ENCODE measurements at regions not wholly inside any gene's neighbourhood (a gene's known extent, or its start where the extent isn't known, plus 50 kb on each side); places are given as distances from the start of the nearest gene placed in this dataset.

DNA sequence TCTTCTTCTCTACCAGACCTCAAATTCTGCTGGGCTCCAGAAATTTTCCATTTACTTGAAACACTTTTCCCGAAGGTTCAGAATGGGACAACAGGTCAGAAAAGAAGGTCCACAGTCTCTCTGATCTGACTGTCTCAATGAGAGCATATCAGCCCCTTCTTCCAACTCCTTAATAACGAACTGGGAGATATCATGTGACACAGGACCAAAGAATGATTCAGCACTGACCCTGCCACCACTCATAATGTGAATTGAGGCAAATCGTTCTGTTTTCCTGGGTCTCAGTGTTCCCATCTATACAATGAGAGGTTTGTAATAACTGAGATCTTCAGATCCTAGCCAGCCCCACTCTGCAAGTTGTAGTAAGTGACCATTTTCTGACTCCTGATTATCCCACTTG lies 500.5 kb downstream of the NTRK3 start:
- no peak for TF ChIP-seq EZH2 (IDR thresholded peaks at IDR 0.05; ENCODE audit: borderline replicate concordance, low read depth, low read length, severe bottlenecking)
- TF ChIP-seq, protein P1, sequence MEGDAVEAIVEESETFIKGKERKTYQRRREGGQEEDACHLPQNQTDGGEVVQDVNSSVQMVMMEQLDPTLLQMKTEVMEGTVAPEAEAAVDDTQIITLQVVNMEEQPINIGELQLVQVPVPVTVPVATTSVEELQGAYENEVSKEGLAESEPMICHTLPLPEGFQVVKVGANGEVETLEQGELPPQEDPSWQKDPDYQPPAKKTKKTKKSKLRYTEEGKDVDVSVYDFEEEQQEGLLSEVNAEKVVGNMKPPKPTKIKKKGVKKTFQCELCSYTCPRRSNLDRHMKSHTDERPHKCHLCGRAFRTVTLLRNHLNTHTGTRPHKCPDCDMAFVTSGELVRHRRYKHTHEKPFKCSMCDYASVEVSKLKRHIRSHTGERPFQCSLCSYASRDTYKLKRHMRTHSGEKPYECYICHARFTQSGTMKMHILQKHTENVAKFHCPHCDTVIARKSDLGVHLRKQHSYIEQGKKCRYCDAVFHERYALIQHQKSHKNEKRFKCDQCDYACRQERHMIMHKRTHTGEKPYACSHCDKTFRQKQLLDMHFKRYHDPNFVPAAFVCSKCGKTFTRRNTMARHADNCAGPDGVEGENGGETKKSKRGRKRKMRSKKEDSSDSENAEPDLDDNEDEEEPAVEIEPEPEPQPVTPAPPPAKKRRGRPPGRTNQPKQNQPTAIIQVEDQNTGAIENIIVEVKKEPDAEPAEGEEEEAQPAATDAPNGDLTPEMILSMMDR (IDR thresholded peaks at IDR 0.05; ENCODE audit: borderline replicate concordance, extremely low read depth, low read length, poor library complexity, severe bottlenecking), result no peak
- H3K27ac ChIP-seq (ENCODE audit: low read length), result no peak overlapping the region
- no peaks in the 10 kb centered on the region for H3K36me3 ChIP-seq (ENCODE audit: insufficient read depth, low read length)
- H2AFZ ChIP-seq (ENCODE audit: low read depth, low read length), result no peak overlapping the region
- no peaks in the 10 kb centered on the region for H4K20me1 ChIP-seq (ENCODE audit: insufficient read depth, low read length)
- no peaks in the 10 kb centered on the region for H3K4me1 ChIP-seq (ENCODE audit: insufficient read depth, low read length)
- no peak overlapping the region for H3K9ac ChIP-seq (ENCODE audit: low read depth, low read length)
- no peaks in the 10 kb centered on the region for H3K9me3 ChIP-seq (ENCODE audit: insufficient read depth, low read length, severe bottlenecking)
- DNase-seq (no peak), ATAC-seq (ENCODE audit: insufficient read depth, low read depth) (no peak)
- no peak overlapping the region for H3K4me2 ChIP-seq (ENCODE audit: insufficient read depth, low read length)
- no peaks in the 10 kb centered on the region for H3K27me3 ChIP-seq (ENCODE audit: insufficient read depth, low read length, poor library complexity)
- H3K4me3 ChIP-seq (ENCODE audit: low read depth in 1 of 2, low read length in 2 of 2), result no peak overlapping the region
- H3K79me2 ChIP-seq (ENCODE audit: insufficient read depth, low read length), result no peaks in the 10 kb centered on the region

DNA sequence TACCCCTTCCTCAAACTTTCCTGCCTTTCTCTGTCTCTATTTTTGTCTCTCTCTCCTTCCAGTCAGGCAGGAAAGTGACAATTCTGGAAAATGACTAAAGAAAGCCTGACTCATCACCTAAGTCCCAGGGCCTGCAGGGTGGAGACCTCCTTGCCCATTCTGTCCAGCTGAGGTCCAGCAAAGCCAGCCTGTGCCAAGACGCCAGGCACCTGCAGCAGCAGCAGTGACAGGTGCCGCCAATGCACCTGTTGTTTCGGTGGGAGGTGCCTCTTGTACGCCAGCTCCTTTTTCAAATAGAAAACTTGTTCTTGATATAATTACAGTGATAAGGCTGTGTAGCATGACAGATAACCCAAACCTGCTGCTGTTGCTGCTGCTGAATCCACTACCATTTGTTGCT lies 501.3 kb downstream of the NTRK3 start:
- no peaks in the 10 kb centered on the region for H3K9me3 ChIP-seq (ENCODE audit: insufficient read depth, low read length, severe bottlenecking)
- H3K27me3 ChIP-seq (ENCODE audit: insufficient read depth, low read length, poor library complexity), result no peaks in the 10 kb centered on the region
- TF ChIP-seq EZH2 (IDR thresholded peaks at IDR 0.05; ENCODE audit: borderline replicate concordance, low read depth, low read length, severe bottlenecking), result no peak
- TF ChIP-seq, protein P1 (IDR thresholded peaks at IDR 0.05; ENCODE audit: borderline replicate concordance, extremely low read depth, low read length, poor library complexity, severe bottlenecking), result no peak
- no peak overlapping the region for H3K4me3 ChIP-seq (ENCODE audit: low read depth in 1 of 2, low read length in 2 of 2)
- no peaks in the 10 kb centered on the region for H4K20me1 ChIP-seq (ENCODE audit: insufficient read depth, low read length)
- ATAC-seq (ENCODE audit: insufficient read depth, low read depth) (no peak), DNase-seq (no peak)
- no peaks in the 10 kb centered on the region for H3K36me3 ChIP-seq (ENCODE audit: insufficient read depth, low read length)
- H3K27ac ChIP-seq (ENCODE audit: low read length), result no peak overlapping the region
- H3K9ac ChIP-seq (ENCODE audit: low read depth, low read length), result no peak overlapping the region
- no peak overlapping the region for H2AFZ ChIP-seq (ENCODE audit: low read depth, low read length)
- no peaks in the 10 kb centered on the region for H3K79me2 ChIP-seq (ENCODE audit: insufficient read depth, low read length)
- no peak overlapping the region for H3K4me2 ChIP-seq (ENCODE audit: insufficient read depth, low read length)
- no peaks in the 10 kb centered on the region for H3K4me1 ChIP-seq (ENCODE audit: insufficient read depth, low read length)

DNA sequence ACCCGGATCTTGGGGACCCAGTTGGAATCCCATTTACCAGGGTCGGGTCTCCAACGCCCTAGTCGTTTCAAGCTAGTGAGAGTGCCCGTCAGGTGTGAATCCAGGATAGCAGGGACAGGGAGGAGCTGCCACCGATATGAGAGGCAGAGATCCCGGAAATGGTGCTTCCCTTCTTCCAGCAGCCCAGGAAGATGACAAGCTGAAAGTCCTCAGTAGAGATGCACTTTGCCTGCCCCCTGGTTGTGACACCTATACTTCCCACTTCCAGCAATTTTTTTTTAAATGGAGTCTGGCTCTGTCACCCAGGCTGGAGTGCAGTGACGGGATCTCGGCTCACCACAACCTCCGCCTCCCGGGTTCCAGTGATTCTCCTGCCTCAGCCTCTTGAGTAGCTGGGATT lies 503.0 kb downstream of the NTRK3 start:
- H2AFZ ChIP-seq (ENCODE audit: low read depth, low read length), result no peak overlapping the region
- H3K27ac ChIP-seq (ENCODE audit: low read length), result no peak overlapping the region
- H3K4me1 ChIP-seq (ENCODE audit: insufficient read depth, low read length), result no peaks in the 10 kb centered on the region
- no peaks in the 10 kb centered on the region for H3K27me3 ChIP-seq (ENCODE audit: insufficient read depth, low read length, poor library complexity)
- H3K36me3 ChIP-seq (ENCODE audit: insufficient read depth, low read length), result no peaks in the 10 kb centered on the region
- H3K9me3 ChIP-seq (ENCODE audit: insufficient read depth, low read length, severe bottlenecking), result no peaks in the 10 kb centered on the region
- TF ChIP-seq, protein P1 (IDR thresholded peaks at IDR 0.05; ENCODE audit: borderline replicate concordance, extremely low read depth, low read length, poor library complexity, severe bottlenecking), result no peak
- TF ChIP-seq EZH2 (IDR thresholded peaks at IDR 0.05; ENCODE audit: borderline replicate concordance, low read depth, low read length, severe bottlenecking), result no peak
- no peak overlapping the region for H3K9ac ChIP-seq (ENCODE audit: low read depth, low read length)
- no peak overlapping the region for H3K4me2 ChIP-seq (ENCODE audit: insufficient read depth, low read length)
- H3K4me3 ChIP-seq (ENCODE audit: low read depth in 1 of 2, low read length in 2 of 2), result no peak overlapping the region
- no peaks in the 10 kb centered on the region for H4K20me1 ChIP-seq (ENCODE audit: insufficient read depth, low read length)
- ATAC-seq (ENCODE audit: insufficient read depth, low read depth) (no peak), DNase-seq (no peak)
- H3K79me2 ChIP-seq (ENCODE audit: insufficient read depth, low read length), result no peaks in the 10 kb centered on the region
